ENCODE measurements at regions not wholly inside any gene's neighbourhood (a gene's known extent, or its start where the extent isn't known, plus 50 kb on each side); places are given as distances from the start of the nearest gene placed in this dataset.

GRCh38 chr2:174648896-174649295 lies 51.3 kb upstream of the WIPF1 start:
- no peak for TF ChIP-seq CTCF (conservative IDR thresholded peaks at IDR 0.05)
- no peak for TF ChIP-seq EZH2 (IDR thresholded peaks at IDR 0.05; ENCODE audit: low read depth)
- H2AFZ ChIP-seq = no peak overlapping the region
- no peaks in the 10 kb centered on the region for H3K79me2 ChIP-seq (ENCODE audit: low read depth)
- H3K4me3 ChIP-seq = no peak overlapping the region
- no peak overlapping the region for H3K4me2 ChIP-seq
- no peak overlapping the region for H3K27ac ChIP-seq
- H3K36me3 ChIP-seq (ENCODE audit: low read depth) = no peaks in the 10 kb centered on the region
- intact Hi-C loops (cut with micrococcal nuclease; ENCODE audit: unreplicated experiment) = no loop called here
- no peaks in the 10 kb centered on the region for H4K20me1 ChIP-seq (ENCODE audit: insufficient read depth)
- POLR2A ChIA-PET (ENCODE audit: unreplicated experiment) = no interaction called here
- no peaks in the 10 kb centered on the region for H3F3A ChIP-seq (ENCODE audit: insufficient read depth, low read depth)
- BruUV-seq (replicated peaks) = no TSS peak
- no peaks in the 10 kb centered on the region for H3K9me3 ChIP-seq (ENCODE audit: insufficient read depth, low read depth)
- no peaks in the 10 kb centered on the region for H3K9me2 ChIP-seq (ENCODE audit: insufficient read depth)
- CTCF ChIA-PET = no interaction called here
- no peak for DNase-seq
- H3K4me1 ChIP-seq (replicated peaks; ENCODE audit: insufficient read depth) = no peaks in the 10 kb centered on the region
- no peaks in the 10 kb centered on the region for H3K27me3 ChIP-seq (ENCODE audit: insufficient read depth, low read depth)

All from PC-9 (cell line).